Neural cell (in vitro differentiated cells): ENCODE measurements at regions not wholly inside any gene's neighbourhood (a gene's known extent, or its start where the extent isn't known, plus 50 kb on each side); places are given as distances from the start of the nearest gene placed in this dataset.

Source experiments
- H2AFZ ChIP-seq: fragments of 200-600, 300-800 bp; sonication (generic), shearing (Covaris generic); 2 replicates; pipeline ENCODE4 v1.6.0; 2014; ENCODE audit warnings: low read depth, mild to moderate bottlenecking, antibody characterized with exemption, low read length, moderate library complexity
- H3F3A ChIP-seq: fragments of 200-600 bp; shearing (Covaris generic); 2 replicates; pipeline ENCODE4 v1.6.1; 2016; ENCODE audit warnings: mild to moderate bottlenecking, moderate library complexity, mixed read lengths, antibody characterized with exemption, low read length; ENCODE audit not compliant: insufficient read depth, poor library complexity, severe bottlenecking
- H3K27ac ChIP-seq: fragments of 200-600, 300-800 bp; sonication (generic), shearing (Covaris generic); 2 replicates; pipeline ENCODE4 v1.5.1; 2014; ENCODE audit warnings: mild to moderate bottlenecking, low read length, moderate library complexity
- H3K27me3 ChIP-seq: fragments of 300-800, 200-600 bp; sonication (generic), shearing (Covaris generic); 2 replicates; pipeline ENCODE4 v1.6.0; 2014; ENCODE audit warnings: mild to moderate bottlenecking, low read depth, low read length, moderate library complexity; ENCODE audit not compliant: insufficient read depth
- H3K36me3 ChIP-seq: fragments of 300-800, 200-600 bp; sonication (generic), shearing (Covaris generic); 2 replicates; pipeline ENCODE4 v1.5.1; 2014; ENCODE audit warnings: mild to moderate bottlenecking, antibody characterized with exemption, low read length, moderate library complexity; ENCODE audit not compliant: insufficient read depth
- H3K4me2 ChIP-seq: fragments of 300-800, 200-600 bp; sonication (generic), shearing (Covaris generic); 2 replicates; pipeline ENCODE4 v1.6.0; 2014; ENCODE audit warnings: mild to moderate bottlenecking, low read length
- H3K4me3 ChIP-seq: fragments of 300-800, 200-600 bp; sonication (generic), shearing (Covaris generic); 2 replicates; pipeline ENCODE4 v1.5.1; 2014; ENCODE audit warnings: mild to moderate bottlenecking, low read length, moderate library complexity
- H3K79me2 ChIP-seq: fragments of 200-600 bp; shearing (Covaris generic); replicated peaks from 2 replicates; pipeline ENCODE4 v1.6.0; 2014; ENCODE audit warnings: mild to moderate bottlenecking, low read length, moderate library complexity; ENCODE audit not compliant: insufficient read depth
- H3K9ac ChIP-seq: fragments of 300-800, 200-600 bp; sonication (generic), shearing (Covaris generic); 2 replicates; pipeline ENCODE4 v1.6.1; 2016; ENCODE audit warnings: mild to moderate bottlenecking, low read length, mixed read lengths
- H3K9me2 ChIP-seq: fragments of 200-600 bp; shearing (Covaris generic); 2 replicates; pipeline ENCODE4 v1.6.1; 2016; ENCODE audit warnings: mild to moderate bottlenecking, low read length, mixed read lengths; ENCODE audit not compliant: insufficient read depth
- H3K9me3 ChIP-seq: fragments of 200-600, 300-800 bp; sonication (generic), shearing (Covaris generic); 2 replicates; pipeline ENCODE4 v1.6.1; 2016; ENCODE audit warnings: mild to moderate bottlenecking, mixed run types, low read length, moderate library complexity, mixed read lengths
- H4K20me1 ChIP-seq: fragments of 200-600 bp; shearing (Covaris generic); 2 replicates; pipeline ENCODE4 v1.6.1; 2016; ENCODE audit warnings: mild to moderate bottlenecking, mixed run types; ENCODE audit not compliant: insufficient read depth
- CTCF ChIP-seq: fragments of 450-650 bp; IDR thresholded peaks from 2 replicates; pipeline ENCODE4 v1.5.1; 2014; ENCODE audit warnings: antibody characterized with exemption, mild to moderate bottlenecking, moderate library complexity; ENCODE audit not compliant: poor library complexity, severe bottlenecking
- EP300 ChIP-seq: fragments of 450-650 bp; conservative IDR thresholded peaks from 2 replicates; pipeline ENCODE4 v1.6.1; 2014; ENCODE audit warnings: antibody characterized with exemption, mild to moderate bottlenecking, moderate library complexity; ENCODE audit not compliant: poor library complexity, severe bottlenecking
- EZH2 ChIP-seq: fragments of 200-600, 300-800 bp; shearing (Covaris generic), sonication (generic); IDR thresholded peaks from 2 replicates; pipeline ENCODE4 v1.6.1; 2014; ENCODE audit warnings: antibody characterized with exemption, low read length, borderline replicate concordance, mild to moderate bottlenecking; ENCODE audit not compliant: insufficient read depth, poor library complexity, severe bottlenecking
- MXI1 ChIP-seq: fragments of 450-650 bp; conservative IDR thresholded peaks from 2 replicates; pipeline ENCODE4 v1.6.1; 2014; ENCODE audit warnings: antibody characterized with exemption, mild to moderate bottlenecking; ENCODE audit not compliant: poor library complexity, severe bottlenecking
- POLR2AphosphoS5 ChIP-seq: IDR thresholded peaks from 2 replicates; pipeline ENCODE4 v1.6.1; 2012
- RAD21 ChIP-seq: fragments of 450-650 bp; conservative IDR thresholded peaks from 2 replicates; pipeline ENCODE4 v1.6.1; 2014; ENCODE audit warnings: antibody characterized with exemption, mild to moderate bottlenecking, moderate library complexity
- REST ChIP-seq: IDR thresholded peaks from 2 replicates; pipeline ENCODE4 v1.6.1; 2012; ENCODE audit warnings: borderline replicate concordance
- SMC3 ChIP-seq: fragments of 450-650 bp; conservative IDR thresholded peaks from 2 replicates; pipeline ENCODE4 v1.6.1; 2014; ENCODE audit warnings: antibody characterized with exemption, mild to moderate bottlenecking, moderate library complexity; ENCODE audit not compliant: poor library complexity
- TAF1 ChIP-seq: IDR thresholded peaks from 2 replicates; pipeline ENCODE4 v1.6.1; 2012; ENCODE audit warnings: low read depth

- Histone ChIP-seq H3F3A (no peaks in the 10 kb centered on the region), H3K4me2 (no peak overlapping the region), H3K9me2 (no peaks in the 10 kb centered on the region), H3K9me3 (no peaks in the 10 kb centered on the region), H3K9ac (no peak overlapping the region), H3K4me3 (no peak overlapping the region), H3K27ac (no peak overlapping the region), H3K27me3 (peaks cover 6% of the 10 kb centered on the region), H3K36me3 (no peaks in the 10 kb centered on the region), H4K20me1 (no peaks in the 10 kb centered on the region), H3K79me2 (no peaks in the 10 kb centered on the region), H2AFZ (no peak overlapping the region)
- no peak for TF ChIP-seq CTCF
- TF ChIP-seq RAD21 = no peak
- TF ChIP-seq MXI1 = no peak
- no peak for TF ChIP-seq EP300
- no peak for TF ChIP-seq TAF1
- TF ChIP-seq POLR2AphosphoS5 = no peak
- no peak for TF ChIP-seq SMC3
- no peak for TF ChIP-seq EZH2
- no peak for TF ChIP-seq REST
Measured at GRCh38 chr1:184919892-184920291, 54.4 kb downstream of the NIBAN1 start.

GRCh38 chr1:184915463-184916090, 58.7 kb downstream of the NIBAN1 start:
- Histone ChIP-seq H3K9ac (no peak overlapping the region), H4K20me1 (no peaks in the 10 kb centered on the region), H3K79me2 (no peaks in the 10 kb centered on the region), H2AFZ (no peak overlapping the region), H3K4me3 (no peak overlapping the region), H3F3A (no peaks in the 10 kb centered on the region), H3K4me2 (no peak overlapping the region), H3K9me2 (no peaks in the 10 kb centered on the region), H3K27ac (no peak overlapping the region), H3K36me3 (no peaks in the 10 kb centered on the region), H3K9me3 (no peaks in the 10 kb centered on the region), H3K27me3 (peaks cover 6% of the 10 kb centered on the region)
- TF ChIP-seq POLR2AphosphoS5 (no peak), RAD21 (no peak), EP300 (no peak), CTCF (no peak), MXI1 (no peak), EZH2 (no peak), REST (no peak), SMC3 (no peak)
